Naive thymus-derived CD4-positive, alpha-beta T cell (primary cell): ENCODE measurements at regions not wholly inside any gene's neighbourhood (a gene's known extent, or its start where the extent isn't known, plus 50 kb on each side); places are given as distances from the start of the nearest gene placed in this dataset.

Experiments
- ATAC-seq: fragments of 150-1000 bp; cut with Tn5 transposase; 2 replicates; pipeline ENCODE4 v1.10.0; 2021; ENCODE audit warnings: mild to moderate bottlenecking, moderate library complexity
- CTCF ChIA-PET: fragments of 350-600 bp; sonication (Branson Sonifier 250); formaldehyde crosslinking; loops from one replicate; lab custom pipeline; 2021; ENCODE audit warnings: antibody characterized with exemption; lab: Charles Lee
- POLR2A ChIA-PET: fragments of 350-600 bp; sonication (Branson Sonifier 250); formaldehyde crosslinking; loops from one replicate; lab custom pipeline; 2021; ENCODE audit warnings: antibody characterized with exemption, inconsistent platforms; lab: Charles Lee
- DNase-seq, 9 donors: peaks; one replicate each; pipeline versions ENCODE4 v3.0.0 to v3.0.0-alpha.2; 2020 to 2022; ENCODE audit warnings: mixed read lengths in 1 of 9
- H3K27ac ChIP-seq: one replicate; pipeline ENCODE4 v1.7.0; 2013; ENCODE audit warnings: mild to moderate bottlenecking, low read depth, low read length, moderate library complexity
- H3K27me3 ChIP-seq, 2 donors: one replicate each; pipeline ENCODE4 v1.7.0; 2013; ENCODE audit warnings: low read length in 2 of 2, mild to moderate bottlenecking in 2 of 2, moderate library complexity in 2 of 2; ENCODE audit not compliant: control insufficient read depth in 2 of 2, insufficient read depth in 2 of 2
- H3K36me3 ChIP-seq, 3 experiments: 1 replicate in 2 of 3; 2 replicates in 1 of 3; pipeline ENCODE4 v1.7.0; 2013; ENCODE audit warnings: low read length in 3 of 3, mild to moderate bottlenecking in 3 of 3, moderate library complexity in 1 of 3; ENCODE audit not compliant: insufficient read depth in 3 of 3, control insufficient read depth in 2 of 3
- H3K4me1 ChIP-seq, 2 donors: one replicate each; pipeline ENCODE4 v1.7.0; 2013; ENCODE audit warnings: low read length in 2 of 2, mild to moderate bottlenecking in 2 of 2, moderate library complexity in 1 of 2; ENCODE audit not compliant: control insufficient read depth in 2 of 2, insufficient read depth in 2 of 2
- H3K4me3 ChIP-seq: 2 replicates; pipeline ENCODE4 v1.7.0; 2013; ENCODE audit warnings: mild to moderate bottlenecking, low read length
- H3K9me3 ChIP-seq, 3 experiments: 1 replicate in 2 of 3; 2 replicates in 1 of 3; pipeline ENCODE4 v1.7.0; 2013; ENCODE audit warnings: low read length in 3 of 3; ENCODE audit not compliant: control insufficient read depth in 2 of 3
- H3K27ac Mint-ChIP-seq, 9 donors: one replicate each; pipeline ENCODE4 v1.8.0; 2020 to 2022; ENCODE audit warnings: mixed read lengths in 9 of 9, mild to moderate bottlenecking in 8 of 9, moderate library complexity in 5 of 9, inconsistent platforms in 2 of 9
- H3K27me3 Mint-ChIP-seq, 5 donors: one replicate each; pipeline ENCODE4 v1.8.0; 2021 to 2022; ENCODE audit warnings: mixed read lengths in 5 of 5, mild to moderate bottlenecking in 1 of 5
- H3K36me3 Mint-ChIP-seq, 5 donors: one replicate each; pipeline ENCODE4 v1.8.0; 2020 to 2022; ENCODE audit warnings: mixed read lengths in 5 of 5, mild to moderate bottlenecking in 3 of 5, inconsistent platforms in 1 of 5
- H3K4me1 Mint-ChIP-seq, 7 donors: one replicate each; pipeline ENCODE4 v1.8.0; 2020 to 2022; ENCODE audit warnings: mixed read lengths in 7 of 7, mild to moderate bottlenecking in 3 of 7, inconsistent platforms in 1 of 7
- H3K4me3 Mint-ChIP-seq, 10 donors: one replicate each; pipeline ENCODE4 v1.8.0; 2020 to 2022; ENCODE audit warnings: mild to moderate bottlenecking in 10 of 10, mixed read lengths in 10 of 10, moderate library complexity in 6 of 10, inconsistent platforms in 2 of 10
- H3K9me3 Mint-ChIP-seq, 11 donors: one replicate each; pipeline ENCODE4 v1.8.0; 2020 to 2022; ENCODE audit warnings: mixed read lengths in 11 of 11, mild to moderate bottlenecking in 4 of 11, inconsistent platforms in 1 of 11, moderate library complexity in 1 of 11
- intact Hi-C, 2 donors: fragments of 100-400 bp; cut with micrococcal nuclease; formaldehyde crosslinking; loops; one replicate each; pipeline ENCODE4 v1.15.1; 2023

GRCh38 chr10:63724922-63725321, 203.7 kb downstream of the REEP3 start:
- ChIA-PET CTCF (interaction anchor here (0.7 kb wide), 1 partner anchor 382 kb away, joined by 3 read pairs; no protein-coding TSS in a partner anchor), POLR2A (no interaction called here)
- no peaks in the 10 kb centered on the region for H3K9me3 ChIP-seq
- peaks cover 33 to 49% (median 40%) of the 10 kb centered on the region in 5 donors for H3K27me3 Mint-ChIP-seq
- H3K4me3 ChIP-seq: no peak overlapping the region
- peaks cover 0 to 16% (median 7%) of the 10 kb centered on the region in 7 donors for H3K4me1 Mint-ChIP-seq
- no peak for ATAC-seq
- H3K27ac Mint-ChIP-seq: no peak overlapping the region
- DNase-seq: no peak
- H3K27me3 ChIP-seq: no peaks in the 10 kb centered on the region
- no peaks in the 10 kb centered on the region for H3K36me3 Mint-ChIP-seq
- no peak overlapping the region for H3K27ac ChIP-seq
- H3K36me3 ChIP-seq: no peaks in the 10 kb centered on the region
- no peak overlapping the region for H3K4me3 Mint-ChIP-seq
- no peaks in the 10 kb centered on the region for H3K4me1 ChIP-seq
- no peaks in the 10 kb centered on the region for H3K9me3 Mint-ChIP-seq
- intact Hi-C loops: loop anchor here (5.0 to 10.0 kb wide), 5 partner anchors 203 to 1290 kb away; partner anchors contain the start of genes EGR2 (in 1 of the 2) and REEP3 (in 1 of the 2)

DNA sequence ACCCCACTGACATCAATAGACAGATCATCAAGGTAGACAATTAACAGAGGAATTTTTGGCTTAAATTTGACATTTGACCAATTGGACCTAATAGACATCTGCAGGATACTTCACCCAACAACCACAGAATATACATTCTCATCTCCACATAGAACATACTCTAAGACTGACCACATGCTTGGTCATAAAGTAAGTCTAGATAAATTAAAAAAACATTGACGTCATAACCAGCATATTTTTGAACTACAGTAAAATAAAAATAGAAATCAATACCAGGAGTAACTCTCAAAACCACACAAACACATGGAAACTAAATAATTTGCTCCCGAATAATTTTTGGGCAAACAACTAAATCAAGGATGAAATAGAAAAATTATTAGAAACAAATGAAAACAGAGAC, 205.7 kb downstream of the REEP3 start:
- Histone ChIP-seq H3K4me1 (no peaks in the 10 kb centered on the region), H3K36me3 (no peaks in the 10 kb centered on the region), H3K4me3 (no peak overlapping the region), H3K9me3 (no peaks in the 10 kb centered on the region), H3K27ac (no peak overlapping the region), H3K27me3 (no peaks in the 10 kb centered on the region)
- Mint-ChIP-seq H3K27ac (no peak overlapping the region), H3K4me3 (no peak overlapping the region), H3K36me3 (no peaks in the 10 kb centered on the region), H3K27me3 (peaks cover 33 to 57% (median 41%) of the 10 kb centered on the region in 5 donors), H3K9me3 (no peaks in the 10 kb centered on the region), H3K4me1 (peaks cover 0 to 6% (median 0%) of the 10 kb centered on the region in 7 donors)
- ATAC-seq (no peak), DNase-seq (no peak)
- POLR2A ChIA-PET: no interaction called here
- CTCF ChIA-PET: no interaction called here
- intact Hi-C loops: loop anchor here in 1 of 2 donors (10.0 kb wide), 2 partner anchors 1132 to 1292 kb away; no protein-coding TSS in a partner anchor

DNA sequence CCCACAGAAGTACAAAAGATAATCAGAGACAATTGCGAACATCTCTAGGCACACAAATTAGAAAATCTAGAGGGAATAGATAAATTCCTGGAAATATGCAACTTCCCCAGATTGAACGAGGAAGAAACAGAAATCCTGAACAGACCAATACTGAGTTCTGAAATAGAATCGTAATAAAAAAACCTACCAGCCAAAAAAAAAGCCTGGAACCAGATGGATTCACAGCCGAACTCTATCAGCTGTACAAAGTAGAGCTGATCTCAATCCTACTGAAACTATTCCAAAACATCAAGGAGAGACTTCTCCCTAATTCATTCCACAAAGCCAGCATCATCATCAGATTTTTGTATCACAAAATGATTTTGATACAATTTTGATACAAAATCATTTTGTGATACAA, 206.4 kb downstream of the REEP3 start:
- H3K27ac ChIP-seq: no peak overlapping the region
- H3K9me3 ChIP-seq: no peaks in the 10 kb centered on the region
- H3K4me3 ChIP-seq: no peak overlapping the region
- no peak overlapping the region for H3K4me3 Mint-ChIP-seq
- no peak for ATAC-seq
- intact Hi-C loops: loop anchor here in 1 of 2 donors (10.0 kb wide), 2 partner anchors 1133 to 1293 kb away; no protein-coding TSS in a partner anchor
- no peak for DNase-seq
- H3K4me1 ChIP-seq: no peaks in the 10 kb centered on the region
- H3K36me3 Mint-ChIP-seq: no peaks in the 10 kb centered on the region
- H3K36me3 ChIP-seq: no peaks in the 10 kb centered on the region
- ChIA-PET POLR2A (no interaction called here), CTCF (interaction anchor here (1.2 kb wide), 1 partner anchor 561 kb away, joined by 5 read pairs; no protein-coding TSS in a partner anchor)
- H3K9me3 Mint-ChIP-seq: no peaks in the 10 kb centered on the region
- no peaks in the 10 kb centered on the region for H3K27me3 ChIP-seq
- H3K27ac Mint-ChIP-seq: no peak overlapping the region
- H3K27me3 Mint-ChIP-seq: peaks cover 33 to 60% (median 41%) of the 10 kb centered on the region in 5 donors
- peaks cover 0 to 1% (median 0%) of the 10 kb centered on the region in 7 donors for H3K4me1 Mint-ChIP-seq

- H3K4me3 Mint-ChIP-seq: no peak overlapping the region
- H3K27me3 Mint-ChIP-seq: peaks cover 0 to 15% (median 0%) of the 10 kb centered on the region in 5 donors
- peaks cover 0 to 1% (median 0%) of the 10 kb centered on the region in 7 donors for H3K4me1 Mint-ChIP-seq
- ATAC-seq: no peak
- Histone ChIP-seq H3K9me3 (no peaks in the 10 kb centered on the region), H3K4me3 (no peak overlapping the region), H3K36me3 (no peaks in the 10 kb centered on the region), H3K4me1 (no peaks in the 10 kb centered on the region), H3K27ac (no peak overlapping the region), H3K27me3 (no peaks in the 10 kb centered on the region)
- CTCF ChIA-PET: interaction anchor here (0.5 to 1.1 kb wide), 2 partner anchors 14 to 579 kb away, joined by 3 to 4 read pairs; no protein-coding TSS in a partner anchor
- no peaks in the 10 kb centered on the region for H3K36me3 Mint-ChIP-seq
- DNase-seq: no peak
- intact Hi-C loops: no loop called here
- H3K27ac Mint-ChIP-seq: no peak overlapping the region
- POLR2A ChIA-PET: no interaction called here
- H3K9me3 Mint-ChIP-seq: no peaks in the 10 kb centered on the region
These were observed 214.1 kb downstream of the REEP3 start for GRCh38 chr10:63735305-63735704.

GRCh38 chr10:63738410-63738809, 217.2 kb downstream of the REEP3 start:
- intact Hi-C loops: no loop called here
- DNase-seq (no peak), ATAC-seq (no peak)
- H3K4me1 ChIP-seq: no peaks in the 10 kb centered on the region
- no peaks in the 10 kb centered on the region for H3K36me3 ChIP-seq
- Mint-ChIP-seq H3K4me3 (no peak overlapping the region), H3K9me3 (no peaks in the 10 kb centered on the region), H3K27me3 (peaks cover 1 to 6% (median 6%) of the 10 kb centered on the region in 5 donors), H3K4me1 (no peaks in the 10 kb centered on the region), H3K36me3 (no peaks in the 10 kb centered on the region), H3K27ac (no peak overlapping the region)
- no peak overlapping the region for H3K4me3 ChIP-seq
- ChIA-PET POLR2A (interaction anchor here (0.5 kb wide), 1 partner anchor 543 kb away, joined by 3 read pairs; no protein-coding TSS in a partner anchor), CTCF (no interaction called here)
- H3K27ac ChIP-seq: no peak overlapping the region
- H3K9me3 ChIP-seq: no peaks in the 10 kb centered on the region
- no peaks in the 10 kb centered on the region for H3K27me3 ChIP-seq

GRCh38 chr10:63744060-63744941, 223.1 kb downstream of the REEP3 start:
- CTCF ChIA-PET: no interaction called here
- intact Hi-C loops: no loop called here

More at GRCh38 chr10:63744060-63744941, 223.1 kb downstream of the REEP3 start:
- H3K4me3 ChIP-seq: no peak overlapping the region
- H3K27ac ChIP-seq: no peak overlapping the region
- Mint-ChIP-seq H3K27me3 (peaks cover 9 to 16% (median 11%) of the 10 kb centered on the region in 5 donors), H3K36me3 (no peaks in the 10 kb centered on the region), H3K27ac (no peak overlapping the region), H3K9me3 (peaks cover 0 to 4% (median 0%) of the 10 kb centered on the region in 11 donors), H3K4me3 (no peak overlapping the region), H3K4me1 (no peaks in the 10 kb centered on the region)
- DNase-seq (no peak), ATAC-seq (no peak)
- no peaks in the 10 kb centered on the region for H3K9me3 ChIP-seq
- H3K4me1 ChIP-seq: no peaks in the 10 kb centered on the region
- POLR2A ChIA-PET: no interaction called here
- H3K27me3 ChIP-seq: no peaks in the 10 kb centered on the region
- H3K36me3 ChIP-seq: no peaks in the 10 kb centered on the region
